K562 (cell line): ENCODE measurements at regions not wholly inside any gene's neighbourhood (a gene's known extent, or its start where the extent isn't known, plus 50 kb on each side); places are given as distances from the start of the nearest gene placed in this dataset.

Experiments
- ARID1B ChIP-seq: fragments of 450-650 bp; IDR thresholded peaks from 2 replicates; pipeline ENCODE4 v1.6.1; 2016; ENCODE audit warnings: antibody characterized with exemption, mild to moderate bottlenecking, inconsistent platforms
- ARID3B ChIP-seq: fragments of 250-450 bp; sonication (Bioruptor Pico); IDR thresholded peaks from 2 replicates; pipeline ENCODE4 v1.4.0; 2020; ENCODE audit warnings: borderline replicate concordance
- BCOR ChIP-seq: fragments of 450-650 bp; IDR thresholded peaks from 2 replicates; pipeline ENCODE4 v1.6.1; 2016
- CBFB ChIP-seq: sonication (generic); formaldehyde crosslinking; IDR thresholded peaks from 2 replicates; pipeline ENCODE4 v1.4.0; 2020; ENCODE audit warnings: mild to moderate bottlenecking, missing genetic modification reagents
- CBX5 ChIP-seq: IDR thresholded peaks from 2 replicates; pipeline ENCODE4 v1.6.1; 2014; ENCODE audit warnings: low read depth, borderline replicate concordance
- E2F6 ChIP-seq, 2 experiments: IDR thresholded peaks; 2 replicates each; pipeline ENCODE4 v1.6.1; 2011; ENCODE audit warnings: borderline replicate concordance in 1 of 2, control low read depth in 1 of 2, low read depth in 1 of 2, low read length in 1 of 2, mild to moderate bottlenecking in 1 of 2, mixed read lengths in 1 of 2, moderate library complexity in 1 of 2; ENCODE audit not compliant: insufficient read depth in 1 of 2, insufficient read length in 1 of 2, poor library complexity in 1 of 2, severe bottlenecking in 1 of 2; ENCODE audit errors: extremely low read depth in 1 of 2
- FOXK1 ChIP-seq: sonication (generic); formaldehyde crosslinking; IDR thresholded peaks from 2 replicates; pipeline ENCODE4 v1.8.0; 2022; ENCODE audit warnings: missing genetic modification reagents, mild to moderate bottlenecking, borderline replicate concordance
- FOXP4 ChIP-seq: sonication (generic); formaldehyde crosslinking; IDR thresholded peaks from 2 replicates; pipeline ENCODE4 v1.8.0; 2022; ENCODE audit warnings: mild to moderate bottlenecking, missing genetic modification reagents, borderline replicate concordance
- HDAC6 ChIP-seq: IDR thresholded peaks from 2 replicates; pipeline ENCODE4 v1.6.1; 2012; ENCODE audit warnings: low read depth, mild to moderate bottlenecking, control low read depth, inconsistent platforms, low read length, moderate library complexity
- KLF10 ChIP-seq: fragments of 250-450 bp; sonication (Bioruptor Pico); IDR thresholded peaks from 2 replicates; pipeline ENCODE4 v1.6.1; 2021; ENCODE audit warnings: matching md5 sums
- NRF1 ChIP-seq, 2 experiments: fragments of 450-650 bp; IDR thresholded peaks in 1 of 2; conservative IDR thresholded peaks in 1 of 2; 2 replicates each; pipeline ENCODE4 v1.6.1; 2014; ENCODE audit warnings: mild to moderate bottlenecking in 2 of 2
- TCF7L2 ChIP-seq: fragments of 150-350 bp; IDR thresholded peaks from 2 replicates; pipeline ENCODE4 v1.6.1; 2016; ENCODE audit warnings: low read depth, mild to moderate bottlenecking, low read length, moderate library complexity
- ZBTB1 ChIP-seq: sonication (generic); formaldehyde crosslinking; IDR thresholded peaks from 2 replicates; pipeline ENCODE4 v1.8.1; 2023; ENCODE audit warnings: missing genetic modification reagents, low read depth, mild to moderate bottlenecking, borderline replicate concordance
- ZBTB8A ChIP-seq: fragments of 450-650 bp; IDR thresholded peaks from 2 replicates; pipeline ENCODE4 v1.6.1; 2018; ENCODE audit warnings: mild to moderate bottlenecking, moderate library complexity; ENCODE audit not compliant: partially characterized antibody
- ZNF23 ChIP-seq: fragments of 250-450 bp; sonication (Bioruptor Pico); IDR thresholded peaks from 2 replicates; pipeline ENCODE4 v1.4.0; 2020; ENCODE audit warnings: mild to moderate bottlenecking
- ZNF398 ChIP-seq: fragments of 250-450 bp; sonication (Bioruptor Pico); IDR thresholded peaks from 2 replicates; pipeline ENCODE4 v1.8.0; 2021; ENCODE audit warnings: moderate library complexity, mild to moderate bottlenecking, inconsistent platforms
- ZNF561 ChIP-seq: fragments of 450-650 bp; formaldehyde crosslinking; conservative IDR thresholded peaks from 2 replicates; pipeline ENCODE4 v1.4.0; 2020; ENCODE audit warnings: mild to moderate bottlenecking, moderate library complexity
- ZNF583 ChIP-seq: fragments of 250-450 bp; sonication (Bioruptor Pico); IDR thresholded peaks from 2 replicates; pipeline ENCODE4 v1.4.0; 2020

GRCh38 chr17:68759343-68760140 is 158.4 kb upstream of the FAM20A start (continued):
- TF ChIP-seq E2F6 (IDR thresholded peaks at IDR 0.05; ENCODE audit: borderline replicate concordance in 1 of 2, extremely low read depth in 1 of 2, insufficient read depth in 1 of 2, insufficient read length in 1 of 2, low read depth in 1 of 2, low read length in 1 of 2, poor library complexity in 1 of 2, severe bottlenecking in 1 of 2) (no peak), ZBTB1 (no peak), KLF10 (CRISPR knock-in tag) (no peak), ZNF398 (CRISPR knock-in tag) (no peak), FOXK1 (no peak), BCOR (no peak), ZNF561 (CRISPR knock-in tag) (no peak), ARID1B (peak; percentile 49), NRF1 (conservative IDR thresholded peaks at IDR 0.05 in 1 of 2, IDR thresholded peaks at IDR 0.05 in 1 of 2) (peak; percentile 40 to 42; a peak in 3 of 4 replicates), HDAC6 (no peak), TCF7L2 (no peak), ZNF23 (CRISPR knock-in tag) (no peak), ZBTB8A (no peak), FOXP4 (no peak), ZNF583 (CRISPR knock-in tag) (no peak), CBX5 (no peak), CBFB (CRISPR knock-in tag) (no peak), ARID3B (CRISPR knock-in tag) (no peak)
- TF ChIP-seq, all 486 proteins: peak for 63
